PFSK-1 (cell line): ENCODE measurements at regions not wholly inside any gene's neighbourhood (a gene's known extent, or its start where the extent isn't known, plus 50 kb on each side); places are given as distances from the start of the nearest gene placed in this dataset.

Source experiments
- FOXP2 ChIP-seq: optimal IDR thresholded peaks from 2 replicates; pipeline ENCODE3; 2011; ENCODE audit warnings: borderline replicate concordance, control low read depth, inconsistent platforms; ENCODE audit not compliant: insufficient read depth; ENCODE audit errors: extremely low read length, extremely low read depth
- POLR2AphosphoS5 ChIP-seq: IDR thresholded peaks from 2 replicates; pipeline ENCODE4 v1.6.1; 2012; ENCODE audit warnings: low read depth, mild to moderate bottlenecking, control low read depth, low read length, moderate library complexity
- SIN3A ChIP-seq: IDR thresholded peaks from 2 replicates; pipeline ENCODE4 v1.6.1; 2012; ENCODE audit warnings: mild to moderate bottlenecking, low read length, moderate library complexity, borderline replicate concordance; ENCODE audit not compliant: insufficient read depth
- TAF1 ChIP-seq: IDR thresholded peaks from 2 replicates; pipeline ENCODE4 v1.6.1; 2012; ENCODE audit warnings: low read length, control low read depth, borderline replicate concordance; ENCODE audit not compliant: insufficient read depth
- TF ChIP-seq, protein P1 (sequence below), 2 experiments: IDR thresholded peaks; 2 replicates each; pipeline versions ENCODE4 v1.6.1 to v1.8.0; 2011 to 2012; ENCODE audit warnings: low read depth in 2 of 2, low read length in 2 of 2, control low read depth in 1 of 2, inconsistent platforms in 1 of 2, mild to moderate bottlenecking in 1 of 2, moderate library complexity in 1 of 2; ENCODE audit not compliant: insufficient read depth in 1 of 2

GRCh38 chr15:39014682-39015081 lies 450.1 kb upstream of the RASGRP1 start:
- no peak for TF ChIP-seq TAF1
- no peak for TF ChIP-seq POLR2AphosphoS5
- TF ChIP-seq, protein P1, sequence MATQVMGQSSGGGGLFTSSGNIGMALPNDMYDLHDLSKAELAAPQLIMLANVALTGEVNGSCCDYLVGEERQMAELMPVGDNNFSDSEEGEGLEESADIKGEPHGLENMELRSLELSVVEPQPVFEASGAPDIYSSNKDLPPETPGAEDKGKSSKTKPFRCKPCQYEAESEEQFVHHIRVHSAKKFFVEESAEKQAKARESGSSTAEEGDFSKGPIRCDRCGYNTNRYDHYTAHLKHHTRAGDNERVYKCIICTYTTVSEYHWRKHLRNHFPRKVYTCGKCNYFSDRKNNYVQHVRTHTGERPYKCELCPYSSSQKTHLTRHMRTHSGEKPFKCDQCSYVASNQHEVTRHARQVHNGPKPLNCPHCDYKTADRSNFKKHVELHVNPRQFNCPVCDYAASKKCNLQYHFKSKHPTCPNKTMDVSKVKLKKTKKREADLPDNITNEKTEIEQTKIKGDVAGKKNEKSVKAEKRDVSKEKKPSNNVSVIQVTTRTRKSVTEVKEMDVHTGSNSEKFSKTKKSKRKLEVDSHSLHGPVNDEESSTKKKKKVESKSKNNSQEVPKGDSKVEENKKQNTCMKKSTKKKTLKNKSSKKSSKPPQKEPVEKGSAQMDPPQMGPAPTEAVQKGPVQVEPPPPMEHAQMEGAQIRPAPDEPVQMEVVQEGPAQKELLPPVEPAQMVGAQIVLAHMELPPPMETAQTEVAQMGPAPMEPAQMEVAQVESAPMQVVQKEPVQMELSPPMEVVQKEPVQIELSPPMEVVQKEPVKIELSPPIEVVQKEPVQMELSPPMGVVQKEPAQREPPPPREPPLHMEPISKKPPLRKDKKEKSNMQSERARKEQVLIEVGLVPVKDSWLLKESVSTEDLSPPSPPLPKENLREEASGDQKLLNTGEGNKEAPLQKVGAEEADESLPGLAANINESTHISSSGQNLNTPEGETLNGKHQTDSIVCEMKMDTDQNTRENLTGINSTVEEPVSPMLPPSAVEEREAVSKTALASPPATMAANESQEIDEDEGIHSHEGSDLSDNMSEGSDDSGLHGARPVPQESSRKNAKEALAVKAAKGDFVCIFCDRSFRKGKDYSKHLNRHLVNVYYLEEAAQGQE (IDR thresholded peaks at IDR 0.05; ENCODE audit: insufficient read depth in 1 of 2, low read depth in 2 of 2, low read length in 2 of 2), result no peak
- no peak for TF ChIP-seq SIN3A
- TF ChIP-seq FOXP2, result no peak
